ENCODE measurements at regions not wholly inside any gene's neighbourhood (a gene's known extent, or its start where the extent isn't known, plus 50 kb on each side); places are given as distances from the start of the nearest gene placed in this dataset.

DNA sequence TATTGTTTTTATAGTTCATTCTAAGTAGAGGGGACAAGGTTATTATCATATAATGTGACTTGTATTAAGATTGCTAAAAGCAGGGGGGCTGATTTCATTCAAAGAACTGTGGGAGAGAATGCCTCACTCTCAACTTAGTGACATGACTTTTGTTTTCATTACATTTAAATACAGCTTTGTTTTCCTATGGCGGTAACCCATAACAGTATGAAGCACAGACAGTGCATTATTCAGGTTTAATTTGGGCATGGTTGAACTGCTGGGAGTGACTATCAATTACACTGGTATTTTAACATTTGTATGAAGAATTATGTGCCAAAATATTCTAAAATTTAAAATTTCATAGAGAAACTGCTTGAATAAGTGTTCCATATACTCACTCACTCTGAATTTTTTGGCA, 637.3 kb downstream of the USP25 start:
- Mint-ChIP-seq H3K27ac (ENCODE audit: unreplicated experiment) (no peak overlapping the region), H3K27me3 (ENCODE audit: unreplicated experiment) (peaks cover 3% of the 10 kb centered on the region), H3K4me1 (ENCODE audit: low read depth, unreplicated experiment) (peaks cover 17% of the 10 kb centered on the region), H3K36me3 (ENCODE audit: unreplicated experiment) (no peaks in the 10 kb centered on the region), H3K4me3 (ENCODE audit: unreplicated experiment) (no peak overlapping the region), H3K9me3 (ENCODE audit: unreplicated experiment) (peaks cover 5% of the 10 kb centered on the region)
- DNase-seq, result no peak
- TF ChIP-seq, protein P1, sequence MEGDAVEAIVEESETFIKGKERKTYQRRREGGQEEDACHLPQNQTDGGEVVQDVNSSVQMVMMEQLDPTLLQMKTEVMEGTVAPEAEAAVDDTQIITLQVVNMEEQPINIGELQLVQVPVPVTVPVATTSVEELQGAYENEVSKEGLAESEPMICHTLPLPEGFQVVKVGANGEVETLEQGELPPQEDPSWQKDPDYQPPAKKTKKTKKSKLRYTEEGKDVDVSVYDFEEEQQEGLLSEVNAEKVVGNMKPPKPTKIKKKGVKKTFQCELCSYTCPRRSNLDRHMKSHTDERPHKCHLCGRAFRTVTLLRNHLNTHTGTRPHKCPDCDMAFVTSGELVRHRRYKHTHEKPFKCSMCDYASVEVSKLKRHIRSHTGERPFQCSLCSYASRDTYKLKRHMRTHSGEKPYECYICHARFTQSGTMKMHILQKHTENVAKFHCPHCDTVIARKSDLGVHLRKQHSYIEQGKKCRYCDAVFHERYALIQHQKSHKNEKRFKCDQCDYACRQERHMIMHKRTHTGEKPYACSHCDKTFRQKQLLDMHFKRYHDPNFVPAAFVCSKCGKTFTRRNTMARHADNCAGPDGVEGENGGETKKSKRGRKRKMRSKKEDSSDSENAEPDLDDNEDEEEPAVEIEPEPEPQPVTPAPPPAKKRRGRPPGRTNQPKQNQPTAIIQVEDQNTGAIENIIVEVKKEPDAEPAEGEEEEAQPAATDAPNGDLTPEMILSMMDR (IDR thresholded peaks at IDR 0.05; ENCODE audit: partially characterized antibody, unreplicated experiment), result no peak

DNA sequence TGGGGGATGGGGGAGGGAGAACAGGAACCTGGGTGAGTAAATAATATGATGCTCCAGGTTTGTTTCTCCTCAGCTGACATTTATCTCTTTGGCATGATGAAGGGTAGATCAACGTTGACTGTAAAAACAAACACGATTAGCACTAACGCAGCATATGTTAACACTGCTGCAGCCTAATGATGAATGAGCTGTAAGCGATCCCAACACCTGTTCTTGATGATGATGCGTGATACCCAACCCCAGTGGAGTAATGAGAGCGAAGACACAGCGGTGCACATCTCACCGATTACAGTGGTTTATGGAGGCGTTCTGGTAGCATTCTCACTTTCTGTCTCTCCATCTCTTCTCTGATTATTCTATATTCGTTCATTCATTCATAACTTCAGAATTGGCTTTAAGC, 640.4 kb downstream of the USP25 start:
- peaks cover 2% of the 10 kb centered on the region for H3K9me3 Mint-ChIP-seq (ENCODE audit: unreplicated experiment)
- H3K4me1 Mint-ChIP-seq (ENCODE audit: low read depth, unreplicated experiment), result peaks cover 5% of the 10 kb centered on the region
- TF ChIP-seq, protein P1 (IDR thresholded peaks at IDR 0.05; ENCODE audit: partially characterized antibody, unreplicated experiment), result no peak
- H3K27me3 Mint-ChIP-seq (ENCODE audit: unreplicated experiment), result no peaks in the 10 kb centered on the region
- no peak overlapping the region for H3K27ac Mint-ChIP-seq (ENCODE audit: unreplicated experiment)
- no peak overlapping the region for H3K4me3 Mint-ChIP-seq (ENCODE audit: unreplicated experiment)
- no peak for DNase-seq
- H3K36me3 Mint-ChIP-seq (ENCODE audit: unreplicated experiment), result no peaks in the 10 kb centered on the region

DNA sequence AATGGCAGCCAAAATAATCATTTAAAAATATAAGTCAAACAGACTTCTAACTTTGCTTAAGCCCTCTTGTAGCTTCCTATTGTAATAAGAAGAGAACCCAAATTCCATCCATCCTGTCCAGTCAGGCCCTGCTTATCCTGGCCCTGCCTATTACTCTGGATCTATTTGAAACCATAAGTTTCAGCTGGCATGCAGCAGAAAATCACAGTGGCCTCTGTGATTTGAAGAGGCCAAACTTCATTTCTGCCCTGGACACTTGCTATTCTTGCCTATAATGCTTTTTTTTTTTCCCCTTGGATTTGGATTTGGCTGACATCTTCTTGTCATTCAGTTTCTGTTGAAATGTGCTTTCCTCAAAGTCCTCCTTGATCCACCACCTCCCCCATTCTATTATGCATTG, 642.8 kb downstream of the USP25 start:
- no peaks in the 10 kb centered on the region for H3K36me3 Mint-ChIP-seq (ENCODE audit: unreplicated experiment)

DNA sequence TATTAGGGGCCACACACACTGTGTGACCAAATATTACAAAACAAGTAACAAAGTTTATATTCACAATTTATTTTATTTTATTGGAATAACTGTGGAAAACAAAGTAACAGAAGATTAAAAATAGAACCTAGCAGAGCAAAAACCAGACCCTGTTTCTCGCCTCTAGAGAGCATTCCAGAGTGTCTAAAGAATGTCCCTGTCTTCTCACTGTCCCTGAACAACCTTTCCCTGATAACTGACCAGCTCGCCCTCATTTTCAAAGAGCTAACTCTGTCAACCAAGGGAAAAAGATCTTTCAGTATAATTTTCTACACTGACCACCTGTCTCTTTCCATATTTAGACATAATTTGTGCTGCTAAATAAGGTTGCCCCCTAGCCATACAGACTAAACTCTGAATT, 646.9 kb downstream of the USP25 start:
- H3K4me3 Mint-ChIP-seq (ENCODE audit: unreplicated experiment), result no peak overlapping the region
- H3K36me3 Mint-ChIP-seq (ENCODE audit: unreplicated experiment), result no peaks in the 10 kb centered on the region
- TF ChIP-seq, protein P1 (IDR thresholded peaks at IDR 0.05; ENCODE audit: partially characterized antibody, unreplicated experiment), result no peak
- no peaks in the 10 kb centered on the region for H3K27me3 Mint-ChIP-seq (ENCODE audit: unreplicated experiment)
- H3K9me3 Mint-ChIP-seq (ENCODE audit: unreplicated experiment), result no peaks in the 10 kb centered on the region
- DNase-seq, result no peak
- H3K27ac Mint-ChIP-seq (ENCODE audit: unreplicated experiment), result no peak overlapping the region
- H3K4me1 Mint-ChIP-seq (ENCODE audit: low read depth, unreplicated experiment), result peaks cover 1% of the 10 kb centered on the region

More for the DNA sequence above, 642.8 kb downstream of the USP25 start:
- DNase-seq, result no peak
- no peaks in the 10 kb centered on the region for H3K27me3 Mint-ChIP-seq (ENCODE audit: unreplicated experiment)
- H3K27ac Mint-ChIP-seq (ENCODE audit: unreplicated experiment), result no peak overlapping the region
- TF ChIP-seq, protein P1 (IDR thresholded peaks at IDR 0.05; ENCODE audit: partially characterized antibody, unreplicated experiment), result no peak
- H3K4me3 Mint-ChIP-seq (ENCODE audit: unreplicated experiment), result no peak overlapping the region
- H3K9me3 Mint-ChIP-seq (ENCODE audit: unreplicated experiment), result peaks cover 2% of the 10 kb centered on the region
- H3K4me1 Mint-ChIP-seq (ENCODE audit: low read depth, unreplicated experiment), result peaks cover 5% of the 10 kb centered on the region

DNA sequence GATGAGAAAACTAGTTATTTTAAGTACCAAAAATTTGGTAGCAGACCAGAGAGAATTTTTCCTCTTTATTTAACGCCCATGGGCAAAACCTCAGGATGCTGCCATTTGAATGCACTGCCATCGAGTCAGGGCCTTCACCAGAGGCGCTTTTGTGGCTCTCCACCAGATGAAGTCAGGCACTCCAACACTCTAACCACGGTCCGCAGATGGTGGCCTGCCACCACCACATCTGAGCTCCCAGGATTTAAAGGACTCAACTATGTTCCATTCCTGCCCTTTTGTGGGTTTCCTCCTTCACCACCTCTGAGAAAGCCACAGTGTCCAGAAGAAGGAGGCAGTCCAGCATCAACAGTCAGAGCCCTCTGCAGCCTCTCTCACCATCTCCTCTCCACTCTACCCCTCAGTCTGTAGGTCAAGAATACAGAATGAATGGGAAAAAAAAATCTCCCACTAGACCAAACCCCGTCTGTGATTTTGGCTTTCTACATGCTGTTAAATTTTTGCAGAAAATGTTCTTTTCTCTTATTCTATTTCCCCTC, 647.4 kb downstream of the USP25 start:
- no peaks in the 10 kb centered on the region for H3K9me3 Mint-ChIP-seq (ENCODE audit: unreplicated experiment)

More for the DNA sequence above, 647.4 kb downstream of the USP25 start:
- TF ChIP-seq, protein P1 (IDR thresholded peaks at IDR 0.05; ENCODE audit: partially characterized antibody, unreplicated experiment), result no peak
- no peaks in the 10 kb centered on the region for H3K27me3 Mint-ChIP-seq (ENCODE audit: unreplicated experiment)
- no peak overlapping the region for H3K27ac Mint-ChIP-seq (ENCODE audit: unreplicated experiment)
- H3K4me3 Mint-ChIP-seq (ENCODE audit: unreplicated experiment), result no peak overlapping the region
- peaks cover 1% of the 10 kb centered on the region for H3K4me1 Mint-ChIP-seq (ENCODE audit: low read depth, unreplicated experiment)
- no peaks in the 10 kb centered on the region for H3K36me3 Mint-ChIP-seq (ENCODE audit: unreplicated experiment)
- no peak for DNase-seq

Measured in glutamatergic neuron (in vitro differentiated cells).